SK-N-SH treated with all-trans-retinoic acid at 6 μM for 48 hours (cell line): ENCODE measurements at regions not wholly inside any gene's neighbourhood (a gene's known extent, or its start where the extent isn't known, plus 50 kb on each side); places are given as distances from the start of the nearest gene placed in this dataset.

Experiments
- ARNTL ChIP-seq: fragments of 450-650 bp; formaldehyde crosslinking; IDR thresholded peaks from 2 replicates; pipeline ENCODE4 v1.5.0; 2020; ENCODE audit warnings: low read depth, mild to moderate bottlenecking, moderate library complexity, borderline replicate concordance
- CSDC2 ChIP-seq: fragments of 250-450 bp; sonication (Bioruptor Pico); IDR thresholded peaks from 2 replicates; pipeline ENCODE4 v1.5.0; 2020; ENCODE audit warnings: mild to moderate bottlenecking, moderate library complexity
- CSRNP3 ChIP-seq: fragments of 250-450 bp; sonication (Bioruptor Pico); IDR thresholded peaks from 2 replicates; pipeline ENCODE4 v1.5.1; 2021; ENCODE audit warnings: mild to moderate bottlenecking, moderate library complexity
- PATZ1 ChIP-seq: fragments of 250-450 bp; sonication (Bioruptor Pico); IDR thresholded peaks from 2 replicates; pipeline ENCODE4 v1.8.0; 2020; ENCODE audit warnings: mild to moderate bottlenecking, moderate library complexity, borderline replicate concordance
- PPARA ChIP-seq: fragments of 250-450 bp; sonication (Bioruptor Pico); IDR thresholded peaks from 2 replicates; pipeline ENCODE4 v1.5.0; 2020; ENCODE audit warnings: mild to moderate bottlenecking, borderline replicate concordance
- TOX ChIP-seq: fragments of 250-450 bp; sonication (Bioruptor Pico); IDR thresholded peaks from 2 replicates; pipeline ENCODE4 v1.8.0; 2021; ENCODE audit warnings: mild to moderate bottlenecking, moderate library complexity, borderline replicate concordance
- ZC3H10 ChIP-seq: fragments of 250-450 bp; sonication (Bioruptor Pico); IDR thresholded peaks from 2 replicates; pipeline ENCODE4 v1.5.1; 2021; ENCODE audit warnings: mild to moderate bottlenecking, moderate library complexity
- ZFP3 ChIP-seq: fragments of 250-450 bp; sonication (Bioruptor Pico); IDR thresholded peaks from 2 replicates; pipeline ENCODE4 v1.5.0; 2020; ENCODE audit warnings: mild to moderate bottlenecking, moderate library complexity
- ZFP30 ChIP-seq: fragments of 450-650 bp; formaldehyde crosslinking; IDR thresholded peaks from 2 replicates; pipeline ENCODE4 v1.5.0; 2022; ENCODE audit warnings: mild to moderate bottlenecking, moderate library complexity
- ZNF565 ChIP-seq: fragments of 450-650 bp; formaldehyde crosslinking; conservative IDR thresholded peaks from 2 replicates; pipeline ENCODE4 v1.5.0; 2020; ENCODE audit warnings: low read depth, mild to moderate bottlenecking, moderate library complexity
- ZNF8 ChIP-seq: fragments of 450-650 bp; formaldehyde crosslinking; IDR thresholded peaks from 2 replicates; pipeline ENCODE4 v1.5.0; 2020; ENCODE audit warnings: mild to moderate bottlenecking, moderate library complexity
- TF ChIP-seq, protein P1 (sequence below): fragments of 250-450 bp; sonication (Bioruptor Pico); IDR thresholded peaks from 2 replicates; pipeline ENCODE4 v1.5.0; 2020; ENCODE audit warnings: mild to moderate bottlenecking, moderate library complexity

DNA sequence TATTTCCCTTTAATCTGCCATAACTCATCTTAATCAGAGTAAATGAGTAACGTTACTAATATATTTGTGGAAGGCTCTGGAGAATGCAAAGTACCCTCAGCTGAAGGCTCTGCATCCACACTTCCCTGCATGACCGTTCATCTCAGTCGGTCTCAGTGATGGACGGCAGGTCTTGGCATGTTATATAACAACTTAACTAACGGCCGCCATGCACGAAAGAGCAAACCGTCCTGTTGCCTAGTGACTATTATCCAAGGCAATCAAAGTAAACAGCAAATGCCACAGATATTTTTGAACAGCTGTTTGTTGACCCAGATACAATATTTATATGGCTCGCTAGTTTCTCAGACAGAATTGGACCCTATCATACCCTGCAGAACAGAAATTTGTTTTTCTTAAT, 194.9 kb upstream of the SMLR1 start:
- TF ChIP-seq ZNF565 (no peak), PATZ1 (CRISPR knock-in tag) (no peak), ARNTL (no peak), ZFP30 (no peak), ZC3H10 (CRISPR knock-in tag) (no peak), PPARA (no peak), ZFP3 (CRISPR knock-in tag) (no peak), CSDC2 (CRISPR knock-in tag) (no peak), CSRNP3 (no peak), ZNF8 (CRISPR knock-in tag) (no peak), TOX (no peak)
- TF ChIP-seq, protein P1, sequence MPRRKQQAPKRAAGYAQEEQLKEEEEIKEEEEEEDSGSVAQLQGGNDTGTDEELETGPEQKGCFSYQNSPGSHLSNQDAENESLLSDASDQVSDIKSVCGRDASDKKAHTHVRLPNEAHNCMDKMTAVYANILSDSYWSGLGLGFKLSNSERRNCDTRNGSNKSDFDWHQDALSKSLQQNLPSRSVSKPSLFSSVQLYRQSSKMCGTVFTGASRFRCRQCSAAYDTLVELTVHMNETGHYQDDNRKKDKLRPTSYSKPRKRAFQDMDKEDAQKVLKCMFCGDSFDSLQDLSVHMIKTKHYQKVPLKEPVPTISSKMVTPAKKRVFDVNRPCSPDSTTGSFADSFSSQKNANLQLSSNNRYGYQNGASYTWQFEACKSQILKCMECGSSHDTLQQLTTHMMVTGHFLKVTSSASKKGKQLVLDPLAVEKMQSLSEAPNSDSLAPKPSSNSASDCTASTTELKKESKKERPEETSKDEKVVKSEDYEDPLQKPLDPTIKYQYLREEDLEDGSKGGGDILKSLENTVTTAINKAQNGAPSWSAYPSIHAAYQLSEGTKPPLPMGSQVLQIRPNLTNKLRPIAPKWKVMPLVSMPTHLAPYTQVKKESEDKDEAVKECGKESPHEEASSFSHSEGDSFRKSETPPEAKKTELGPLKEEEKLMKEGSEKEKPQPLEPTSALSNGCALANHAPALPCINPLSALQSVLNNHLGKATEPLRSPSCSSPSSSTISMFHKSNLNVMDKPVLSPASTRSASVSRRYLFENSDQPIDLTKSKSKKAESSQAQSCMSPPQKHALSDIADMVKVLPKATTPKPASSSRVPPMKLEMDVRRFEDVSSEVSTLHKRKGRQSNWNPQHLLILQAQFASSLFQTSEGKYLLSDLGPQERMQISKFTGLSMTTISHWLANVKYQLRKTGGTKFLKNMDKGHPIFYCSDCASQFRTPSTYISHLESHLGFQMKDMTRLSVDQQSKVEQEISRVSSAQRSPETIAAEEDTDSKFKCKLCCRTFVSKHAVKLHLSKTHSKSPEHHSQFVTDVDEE (CRISPR knock-in tag), result no peak
